Hepatocyte (in vitro differentiated cells): ENCODE measurements at regions not wholly inside any gene's neighbourhood (a gene's known extent, or its start where the extent isn't known, plus 50 kb on each side); places are given as distances from the start of the nearest gene placed in this dataset.

ENCODE experiments used
- EZH2phosphoT487 ChIP-seq: fragments of 200-600 bp; sonication (generic); IDR thresholded peaks from one replicate; pipeline ENCODE4 v1.6.1; 2018; ENCODE audit warnings: antibody characterized with exemption, mild to moderate bottlenecking, low read depth, moderate library complexity; ENCODE audit not compliant: unreplicated experiment, severe bottlenecking
- TF ChIP-seq, protein P1 (sequence below): fragments of 200-600 bp; sonication (generic); IDR thresholded peaks from 2 replicates; pipeline ENCODE4 v1.5.1; 2016; ENCODE audit warnings: antibody characterized with exemption, mild to moderate bottlenecking; ENCODE audit not compliant: poor library complexity

DNA sequence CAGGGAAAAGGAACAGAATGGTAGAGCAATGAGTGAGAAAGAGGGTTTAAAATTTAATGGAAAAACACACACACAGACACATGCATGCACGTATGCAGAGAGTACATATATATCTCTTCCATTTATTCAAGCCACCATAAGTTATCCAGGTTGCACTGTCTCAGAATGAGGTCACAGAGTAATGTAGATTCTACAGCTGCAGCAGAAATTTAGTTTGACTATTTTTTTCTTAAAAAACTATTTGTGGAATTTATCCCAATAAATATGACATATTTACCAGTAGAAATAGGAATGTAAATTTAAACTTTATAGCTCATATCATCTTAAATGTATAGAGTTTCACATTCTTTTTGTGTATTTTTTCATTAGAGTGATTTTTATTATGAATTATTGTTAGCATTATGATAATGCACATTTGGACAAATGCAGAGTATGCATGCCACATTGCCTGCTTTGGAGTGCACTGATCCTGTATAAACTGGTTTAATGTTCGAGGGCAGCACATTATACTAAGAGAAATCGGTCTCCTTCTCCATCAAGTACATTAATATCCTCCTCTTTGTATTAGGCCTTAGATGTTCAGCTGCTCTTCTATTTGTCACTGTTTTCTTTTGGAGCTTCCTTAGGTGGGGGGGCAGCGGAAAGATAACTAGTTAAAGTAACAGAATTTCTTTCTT, 216.3 kb upstream of the TARS1 start:
- TF ChIP-seq, protein P1, sequence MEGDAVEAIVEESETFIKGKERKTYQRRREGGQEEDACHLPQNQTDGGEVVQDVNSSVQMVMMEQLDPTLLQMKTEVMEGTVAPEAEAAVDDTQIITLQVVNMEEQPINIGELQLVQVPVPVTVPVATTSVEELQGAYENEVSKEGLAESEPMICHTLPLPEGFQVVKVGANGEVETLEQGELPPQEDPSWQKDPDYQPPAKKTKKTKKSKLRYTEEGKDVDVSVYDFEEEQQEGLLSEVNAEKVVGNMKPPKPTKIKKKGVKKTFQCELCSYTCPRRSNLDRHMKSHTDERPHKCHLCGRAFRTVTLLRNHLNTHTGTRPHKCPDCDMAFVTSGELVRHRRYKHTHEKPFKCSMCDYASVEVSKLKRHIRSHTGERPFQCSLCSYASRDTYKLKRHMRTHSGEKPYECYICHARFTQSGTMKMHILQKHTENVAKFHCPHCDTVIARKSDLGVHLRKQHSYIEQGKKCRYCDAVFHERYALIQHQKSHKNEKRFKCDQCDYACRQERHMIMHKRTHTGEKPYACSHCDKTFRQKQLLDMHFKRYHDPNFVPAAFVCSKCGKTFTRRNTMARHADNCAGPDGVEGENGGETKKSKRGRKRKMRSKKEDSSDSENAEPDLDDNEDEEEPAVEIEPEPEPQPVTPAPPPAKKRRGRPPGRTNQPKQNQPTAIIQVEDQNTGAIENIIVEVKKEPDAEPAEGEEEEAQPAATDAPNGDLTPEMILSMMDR: no peak
- TF ChIP-seq EZH2phosphoT487: no peak
